K562 (cell line): ENCODE measurements at regions not wholly inside any gene's neighbourhood (a gene's known extent, or its start where the extent isn't known, plus 50 kb on each side); places are given as distances from the start of the nearest gene placed in this dataset.

Source experiments
- ATAC-seq: fragments of 200-7000 bp; cut with Tn5 transposase; 3 replicates; pipeline ENCODE4 v1.9.1; 2020; ENCODE audit warnings: moderate library complexity
- BruUV-seq: library from RNA; stranded (reverse); fragments of 400-500 nt; replicated peaks from 2 replicates; lab custom pipeline; 2021; lab: Mats Ljungman, UMichigan
- CTCF ChIA-PET: fragments of 300-600 bp; formaldehyde crosslinking; extraction: SDS; loops from one replicate; lab custom pipeline; 2021; ENCODE audit warnings: low intra/inter-chr PET ratio; lab: Yijun Ruan, JAX
- POLR2A ChIA-PET: fragments of 300-600, 350-650 bp; sonication (Branson Sonifier 250); formaldehyde crosslinking; extraction: SDS; loops from one replicate; lab custom pipeline; 2021; ENCODE audit warnings: antibody characterized with exemption, inconsistent platforms; lab: Yijun Ruan, JAX
- DNase-seq, 4 experiments: peaks; one replicate each; pipeline versions ENCODE4 v3.0.0 to v3.0.0-alpha.2; 2011 to 2018; ENCODE audit warnings: low spot score in 3 of 4, mixed read lengths in 3 of 4; ENCODE audit errors: extremely low read depth in 1 of 4
- FAIRE-seq: peaks from 2 replicates; lab custom pipeline; 2011; peaks lifted over from hg19 to GRCh38; lab: Jason Lieb, UNC
- H2AFZ ChIP-seq: 2 replicates; pipeline ENCODE4 v1.6.0; 2011; ENCODE audit warnings: low read depth, low read length, control low read depth, inconsistent platforms
- H3K27ac ChIP-seq: fragments of 200-600 bp; 3 replicates; pipeline ENCODE4 v1.8.0; 2011; ENCODE audit warnings: low read depth, mild to moderate bottlenecking, control low read depth, inconsistent platforms, low read length, moderate library complexity, mixed read lengths; ENCODE audit errors: extremely low read depth
- H3K27me3 ChIP-seq, 2 experiments: fragments of 300-600 bp in 1 of 2; 2 replicates in 1 of 2; 3 replicates in 1 of 2; pipeline versions ENCODE4 v1.6.0 to v1.8.0; 2011; ENCODE audit warnings: inconsistent platforms in 2 of 2, low read length in 2 of 2, mild to moderate bottlenecking in 1 of 2, mixed read lengths in 1 of 2, moderate library complexity in 1 of 2; ENCODE audit not compliant: control insufficient read depth in 2 of 2, insufficient read depth in 2 of 2
- H3K36me3 ChIP-seq: fragments of 300-600 bp; 3 replicates; pipeline ENCODE4 v1.8.0; 2011; ENCODE audit warnings: mild to moderate bottlenecking, low read length, inconsistent platforms; ENCODE audit not compliant: control insufficient read depth, insufficient read depth
- H3K4me1 ChIP-seq, 2 experiments: fragments of 200-600 bp in 1 of 2; replicated peaks in 1 of 2; 2 replicates in 1 of 2; 3 replicates in 1 of 2; pipeline versions ENCODE4 v1.5.1 to v1.8.0; 2011; ENCODE audit warnings: inconsistent platforms in 2 of 2, low read length in 2 of 2, mild to moderate bottlenecking in 1 of 2, mixed read lengths in 1 of 2, moderate library complexity in 1 of 2; ENCODE audit not compliant: control insufficient read depth in 2 of 2, insufficient read depth in 2 of 2
- H3K4me2 ChIP-seq: 2 replicates; pipeline ENCODE4 v1.6.1; 2011; ENCODE audit warnings: low read length, control low read depth, inconsistent platforms, mixed read lengths; ENCODE audit not compliant: insufficient read depth
- H3K4me3 ChIP-seq: fragments of 200-600 bp; sonication (generic), shearing (Covaris generic); 2 replicates; pipeline ENCODE4 v1.5.1; 2016; ENCODE audit warnings: control low read depth, inconsistent platforms
- H3K79me2 ChIP-seq: fragments of 200-600 bp; 3 replicates; pipeline ENCODE4 v1.8.0; 2011; ENCODE audit warnings: low read length, inconsistent platforms; ENCODE audit not compliant: control insufficient read depth, insufficient read depth
- H3K9ac ChIP-seq, 2 experiments: 2 replicates each; pipeline versions ENCODE4 v1.6.0 to v1.6.1; 2011; ENCODE audit warnings: low read depth in 2 of 2, low read length in 2 of 2, control low read depth in 1 of 2, inconsistent platforms in 1 of 2, mild to moderate bottlenecking in 1 of 2, mixed read lengths in 1 of 2; ENCODE audit not compliant: insufficient read depth in 1 of 2
- H3K9me1 ChIP-seq: one replicate; pipeline ENCODE4 v1.6.0; 2011; ENCODE audit warnings: inconsistent platforms, mild to moderate bottlenecking, low read length, moderate library complexity; ENCODE audit not compliant: control insufficient read depth, insufficient read depth
- H3K9me3 ChIP-seq: replicated peaks from 2 replicates; pipeline ENCODE4 v1.5.1; 2011; ENCODE audit warnings: low read depth, low read length, inconsistent platforms; ENCODE audit not compliant: control insufficient read depth, insufficient read depth
- H4K20me1 ChIP-seq: replicated peaks from 2 replicates; pipeline ENCODE4 v1.6.1; 2011; ENCODE audit warnings: low read length, inconsistent platforms, mixed read lengths; ENCODE audit not compliant: control insufficient read depth, insufficient read depth
- ARID1B ChIP-seq: fragments of 450-650 bp; IDR thresholded peaks from 2 replicates; pipeline ENCODE4 v1.6.1; 2016; ENCODE audit warnings: antibody characterized with exemption, mild to moderate bottlenecking, inconsistent platforms
- ATF1 ChIP-seq, 2 experiments: fragments of 450-650 bp in 1 of 2; IDR thresholded peaks; 2 replicates each; pipeline ENCODE4 v1.6.1; 2016; ENCODE audit warnings: missing compliant biosample characterization in 1 of 2, missing genetic modification characterization in 1 of 2
- BCL6 ChIP-seq: fragments of 250-450 bp; sonication (Bioruptor Pico); IDR thresholded peaks from 2 replicates; pipeline ENCODE4 v1.4.0; 2020
- FOS ChIP-seq: IDR thresholded peaks from 3 replicates; pipeline ENCODE4 v1.6.1; 2011; ENCODE audit not compliant: insufficient read length; ENCODE audit errors: extremely low read depth
- KLF13 ChIP-seq: fragments of 450-650 bp; IDR thresholded peaks from 2 replicates; pipeline ENCODE4 v1.6.1; 2016; ENCODE audit warnings: missing genetic modification characterization, low read depth, mild to moderate bottlenecking, missing compliant biosample characterization, moderate library complexity, borderline replicate concordance
- NR1H2 ChIP-seq: sonication (generic); formaldehyde crosslinking; IDR thresholded peaks from 2 replicates; pipeline ENCODE4 v1.4.0; 2020; ENCODE audit warnings: mild to moderate bottlenecking, missing genetic modification reagents
- POLR3A ChIP-seq: IDR thresholded peaks from 2 replicates; pipeline ENCODE4 v1.6.1; 2011; ENCODE audit warnings: borderline replicate concordance, mild to moderate bottlenecking, moderate library complexity; ENCODE audit not compliant: insufficient read length, insufficient read depth; ENCODE audit errors: extremely low read depth
- TCF7L2 ChIP-seq: fragments of 150-350 bp; IDR thresholded peaks from 2 replicates; pipeline ENCODE4 v1.6.1; 2016; ENCODE audit warnings: low read depth, mild to moderate bottlenecking, low read length, moderate library complexity
- ZBTB12 ChIP-seq: fragments of 250-450 bp; sonication (Bioruptor Pico); IDR thresholded peaks from 2 replicates; pipeline ENCODE4 v1.4.0; 2020
- ZBTB34 ChIP-seq: fragments of 250-450 bp; sonication (Bioruptor Pico); IDR thresholded peaks from 2 replicates; pipeline ENCODE4 v1.8.0; 2021; ENCODE audit warnings: mild to moderate bottlenecking, moderate library complexity
- ZNF133 ChIP-seq: fragments of 250-450 bp; sonication (Bioruptor Pico); IDR thresholded peaks from 2 replicates; pipeline ENCODE4 v1.4.0; 2020; ENCODE audit warnings: mild to moderate bottlenecking
- ZNF197 ChIP-seq: fragments of 200-800 bp; sonication (Bioruptor generic); IDR thresholded peaks from 2 replicates; pipeline ENCODE4 v1.6.1; 2016; ENCODE audit warnings: low read depth, missing genetic modification characterization, missing compliant biosample characterization
- WGBS: fragments of 100-300 bp; shearing (Covaris generic); methylation state at CpG from one replicate; pipeline ENCODE4 v1.1.6; 2016; ENCODE audit warnings: low coverage, mixed read lengths; ENCODE audit not compliant: insufficient coverage; ENCODE audit errors: missing lambda C conversion rate; 5-methylcytosine and 5-hydroxymethylcytosine counted together
- in situ Hi-C: fragments of 300-500 bp; cut with MboI; formaldehyde crosslinking; loops from 4 replicates; pipeline ENCODE4 v1.15.0; 2018; ENCODE audit warnings: inconsistent platforms, mixed read lengths
- intact Hi-C: fragments of 100-400 bp; cut with micrococcal nuclease; formaldehyde crosslinking; loops from 2 replicates; pipeline ENCODE4 v1.14.2; 2022
- TF ChIP-seq, protein P1 (sequence below): sonication (generic); formaldehyde crosslinking; IDR thresholded peaks from 2 replicates; pipeline ENCODE4 v1.9.0; 2022; ENCODE audit warnings: mild to moderate bottlenecking, missing genetic modification reagents

- H2AFZ ChIP-seq, result no peak overlapping the region
- no peaks in the 10 kb centered on the region for H4K20me1 ChIP-seq
- intact Hi-C loops, result no loop called here
- no peak overlapping the region for H3K4me2 ChIP-seq
- ChIA-PET CTCF (no interaction called here), POLR2A (no interaction called here)
- no peaks in the 10 kb centered on the region for H3K9me3 ChIP-seq
- 3% methylated on average over 4 of the region's 4 CpGs for WGBS
- DNase-seq, result no peak
- H3K4me1 ChIP-seq, result no peaks in the 10 kb centered on the region
- no peaks in the 10 kb centered on the region for H3K79me2 ChIP-seq
- ATAC-seq, result no peak
- in situ Hi-C loops, result no loop called here
- no peak overlapping the region for H3K9ac ChIP-seq
- TF ChIP-seq ARID1B, result no peak
- TF ChIP-seq, all 486 proteins: peak for 0
- Histone ChIP-seq H3K27me3 (no peaks in the 10 kb centered on the region), H3K36me3 (no peaks in the 10 kb centered on the region), H3K27ac (no peak overlapping the region), H3K4me3 (no peak overlapping the region), H3K9me1 (no peaks in the 10 kb centered on the region)
- no peak for FAIRE-seq
- no TSS peak for BruUV-seq
These were observed 278.3 kb upstream of the PTGER4 start for GRCh38 chr5:40401284-40402006.

DNA sequence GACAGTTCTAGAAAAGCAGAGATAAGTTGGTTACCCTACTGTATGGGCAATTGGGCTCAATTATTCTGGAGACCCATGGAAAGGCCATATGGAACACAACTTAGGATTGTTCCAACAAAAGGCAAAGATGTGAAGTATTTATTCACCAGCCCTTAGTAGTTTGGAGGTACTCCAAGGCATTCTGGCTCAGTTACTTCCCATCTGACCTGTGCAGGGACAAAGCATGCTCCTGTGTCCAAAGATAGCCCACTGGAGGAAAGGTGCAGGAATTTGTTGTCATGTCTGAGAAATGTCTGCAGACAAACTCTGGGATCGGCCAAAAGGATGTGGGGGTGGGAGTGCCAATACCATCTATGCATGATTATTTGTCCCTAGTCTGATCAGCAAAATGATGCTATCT, 279.5 kb upstream of the PTGER4 start:
- ChIA-PET POLR2A (no interaction called here), CTCF (no interaction called here)
- Histone ChIP-seq H3K79me2 (no peaks in the 10 kb centered on the region), H3K36me3 (no peaks in the 10 kb centered on the region), H3K9me3 (no peaks in the 10 kb centered on the region), H3K27ac (no peak overlapping the region), H2AFZ (no peak overlapping the region), H3K27me3 (no peaks in the 10 kb centered on the region), H3K9ac (no peak overlapping the region), H4K20me1 (no peaks in the 10 kb centered on the region), H3K4me1 (no peaks in the 10 kb centered on the region), H3K4me2 (no peak overlapping the region), H3K4me3 (no peak overlapping the region), H3K9me1 (no peaks in the 10 kb centered on the region)
- in situ Hi-C loops (no loop called here), intact Hi-C loops (no loop called here)
- ATAC-seq (no peak), FAIRE-seq (no peak), DNase-seq (no peak)
- no TSS peak for BruUV-seq
- 0% methylated on average over 1 of the region's 1 CpG for WGBS
- no peak for TF ChIP-seq TCF7L2
- TF ChIP-seq ZBTB34 (CRISPR knock-in tag), result no peak
- TF ChIP-seq NR1H2 (CRISPR knock-in tag), result no peak
- no peak for TF ChIP-seq ZNF133 (CRISPR knock-in tag)
- TF ChIP-seq KLF13 (tag), result no peak
- no peak for TF ChIP-seq ATF1 (CRISPR knock-in tag; IDR thresholded peaks at IDR 0.05)
- no peak for TF ChIP-seq ATF1 (tag; IDR thresholded peaks at IDR 0.05)
- TF ChIP-seq POLR3A, result no peak
- TF ChIP-seq, protein P1, sequence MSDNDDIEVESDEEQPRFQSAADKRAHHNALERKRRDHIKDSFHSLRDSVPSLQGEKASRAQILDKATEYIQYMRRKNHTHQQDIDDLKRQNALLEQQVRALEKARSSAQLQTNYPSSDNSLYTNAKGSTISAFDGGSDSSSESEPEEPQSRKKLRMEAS (CRISPR knock-in tag), result no peak
- TF ChIP-seq ZBTB12 (CRISPR knock-in tag), result no peak
- no peak for TF ChIP-seq ZNF197 (CRISPR knock-in tag)
- no peak for TF ChIP-seq FOS
- no peak for TF ChIP-seq BCL6 (CRISPR knock-in tag)
